ENCODE measurements at regions not wholly inside any gene's neighbourhood (a gene's known extent, or its start where the extent isn't known, plus 50 kb on each side); places are given as distances from the start of the nearest gene placed in this dataset.
"Not testable (repeated sequence)": the region's sequence is repeated elsewhere in the genome, so short reads cannot be mapped to it uniquely, and the experiment has no call there.

- no peak for DNase-seq
Observed at GRCh38 chr5:124153588-124153987, 592.9 kb downstream of the ZNF608 start.

- DNase-seq, result no peak
Observed at GRCh38 chr5:124148574-124148973, 597.9 kb downstream of the ZNF608 start.

- DNase-seq, result no peak
Observed at GRCh38 chr5:124140060-124140459, 606.4 kb downstream of the ZNF608 start.

GRCh38 chr5:124139477-124139876, 607.0 kb downstream of the ZNF608 start:
- no peak for DNase-seq

- DNase-seq, result no peak
Observed at GRCh38 chr5:124136609-124137008, 609.8 kb downstream of the ZNF608 start.

GRCh38 chr5:124134941-124135340, 611.5 kb downstream of the ZNF608 start:
- DNase-seq, result no peak

GRCh38 chr5:124133406-124133805, 613.0 kb downstream of the ZNF608 start:
- no peak for DNase-seq

- DNase-seq, result no peak
Observed at GRCh38 chr5:124132843-124133242, 613.6 kb downstream of the ZNF608 start.

GRCh38 chr5:124131466-124131865, 615.0 kb downstream of the ZNF608 start:
- no peak for DNase-seq

GRCh38 chr5:124130816-124131215, 615.6 kb downstream of the ZNF608 start:
- DNase-seq, result peak in 1 of 2 experiments; percentile 12

GRCh38 chr5:124128867-124129266, 616.9 kb downstream of the CSNK1G3 start:
- peak in 1 of 2 experiments; percentile 18 for DNase-seq

GRCh38 chr5:124126504-124127217, 614.7 kb downstream of the CSNK1G3 start:
- DNase-seq, result no peak

GRCh38 chr5:124124711-124125229, 612.8 kb downstream of the CSNK1G3 start:
- DNase-seq, result peak; percentile 77 to 94

GRCh38 chr5:124121198-124121597, 609.2 kb downstream of the CSNK1G3 start:
- no peak for DNase-seq

GRCh38 chr5:124114911-124115310, 602.9 kb downstream of the CSNK1G3 start:
- DNase-seq, result no peak

GRCh38 chr5:124111886-124112285, 599.9 kb downstream of the CSNK1G3 start:
- no peak for DNase-seq

GRCh38 chr5:124110942-124111341, 599.0 kb downstream of the CSNK1G3 start:
- no peak for DNase-seq

- DNase-seq, result no peak
Observed at GRCh38 chr5:124105326-124105725, 593.3 kb downstream of the CSNK1G3 start.

GRCh38 chr5:124104821-124105220, 592.8 kb downstream of the CSNK1G3 start:
- DNase-seq, result no peak

- no peak for DNase-seq
Observed at GRCh38 chr5:124104344-124104743, 592.4 kb downstream of the CSNK1G3 start.

GRCh38 chr5:124103671-124104070, 591.7 kb downstream of the CSNK1G3 start:
- no peak for DNase-seq

GRCh38 chr5:124103056-124103455, 591.1 kb downstream of the CSNK1G3 start:
- not testable (repeated sequence) for DNase-seq

- no peak for DNase-seq
Observed at GRCh38 chr5:124102486-124102885, 590.5 kb downstream of the CSNK1G3 start.

GRCh38 chr5:124093658-124094057, 581.7 kb downstream of the CSNK1G3 start:
- no peak for DNase-seq

- no peak for DNase-seq
Observed at GRCh38 chr5:124090115-124090514, 578.1 kb downstream of the CSNK1G3 start.
